ENCODE measurements at regions not wholly inside any gene's neighbourhood (a gene's known extent, or its start where the extent isn't known, plus 50 kb on each side); places are given as distances from the start of the nearest gene placed in this dataset.

DNA sequence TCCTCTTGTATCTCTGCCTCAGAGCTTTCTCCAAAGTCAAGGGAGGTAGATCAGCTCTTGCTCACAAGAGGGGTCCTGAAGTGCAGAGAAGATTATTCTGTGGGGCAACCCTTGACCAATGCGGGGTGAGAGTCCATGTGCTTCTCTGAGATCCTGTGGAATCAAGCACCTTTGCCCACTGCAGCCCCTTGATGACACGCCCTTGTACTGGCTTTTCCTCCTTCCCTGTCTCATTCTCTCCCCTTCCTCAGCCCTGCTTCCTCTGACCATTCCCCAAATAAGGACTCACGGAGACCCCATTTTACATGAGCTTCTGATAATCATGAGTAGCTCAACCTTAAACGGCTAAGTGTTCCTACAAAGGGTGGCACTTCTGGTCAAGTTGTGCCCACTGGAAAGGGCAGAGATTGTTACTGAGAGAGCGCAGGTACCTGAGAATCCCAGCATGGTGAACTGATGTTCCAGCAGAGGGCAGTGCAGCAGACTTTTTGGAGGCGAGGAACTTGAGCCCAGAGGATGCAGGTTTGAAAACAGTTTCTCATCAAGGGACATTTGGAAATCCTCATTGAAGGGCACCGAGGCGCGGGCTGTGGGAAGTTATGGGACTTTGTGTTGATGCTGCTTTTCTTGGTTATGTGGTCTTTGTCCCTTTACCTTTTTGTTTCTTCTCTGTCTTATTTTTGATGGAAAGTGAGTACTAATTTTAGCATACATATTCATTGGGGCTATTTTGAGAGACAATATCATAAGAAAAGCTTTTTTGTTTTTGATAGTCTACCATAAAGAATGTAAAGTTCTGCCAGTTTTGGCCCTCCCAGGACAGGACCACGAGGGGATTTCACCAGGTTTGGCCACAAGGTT, 201.3 kb downstream of the RBM46 start:
- DNase-seq (ENCODE audit: low read depth in 2 of 2) = peak; percentile 30 to 64

DNA sequence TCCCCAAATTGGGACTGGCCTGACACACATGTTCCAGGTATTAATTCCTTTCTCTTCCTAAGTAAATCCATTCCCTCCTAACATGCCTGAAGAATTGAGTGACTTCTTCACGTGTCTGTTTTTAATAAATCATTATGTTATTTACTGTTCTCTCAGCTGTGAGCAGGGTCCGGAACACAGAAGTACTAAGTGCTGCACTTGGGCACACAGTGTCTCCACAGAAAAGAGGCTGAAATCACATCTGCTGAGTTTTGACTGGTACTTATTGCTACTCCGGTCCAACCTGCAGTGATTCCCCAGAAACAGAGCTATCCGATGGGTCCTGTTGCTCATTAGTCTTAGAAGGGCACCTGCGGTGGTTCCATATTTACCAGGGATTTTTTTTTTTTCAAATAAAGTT, 202.6 kb downstream of the RBM46 start:
- DNase-seq (ENCODE audit: low read depth in 2 of 2) = no peak

DNA sequence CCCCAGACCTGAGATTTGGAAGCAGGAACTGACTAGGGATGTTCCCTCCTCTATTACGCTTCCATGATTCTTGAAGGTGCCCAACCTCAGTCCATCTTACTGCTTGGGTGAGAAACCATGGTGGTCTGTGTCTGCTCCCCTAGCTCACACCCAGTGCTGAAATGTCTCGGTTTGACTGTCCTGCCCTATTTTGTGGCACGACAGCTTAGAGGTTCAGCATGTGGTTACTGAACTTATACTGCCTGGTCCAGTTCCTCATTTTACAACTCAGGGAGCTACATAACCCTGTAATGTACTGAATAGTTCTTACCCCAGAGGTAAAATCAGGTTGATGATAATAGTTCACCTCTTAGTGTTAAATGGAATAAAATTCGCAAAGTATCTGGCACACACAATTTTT, 203.1 kb downstream of the RBM46 start:
- no peak for DNase-seq (ENCODE audit: low read depth in 2 of 2)

DNA sequence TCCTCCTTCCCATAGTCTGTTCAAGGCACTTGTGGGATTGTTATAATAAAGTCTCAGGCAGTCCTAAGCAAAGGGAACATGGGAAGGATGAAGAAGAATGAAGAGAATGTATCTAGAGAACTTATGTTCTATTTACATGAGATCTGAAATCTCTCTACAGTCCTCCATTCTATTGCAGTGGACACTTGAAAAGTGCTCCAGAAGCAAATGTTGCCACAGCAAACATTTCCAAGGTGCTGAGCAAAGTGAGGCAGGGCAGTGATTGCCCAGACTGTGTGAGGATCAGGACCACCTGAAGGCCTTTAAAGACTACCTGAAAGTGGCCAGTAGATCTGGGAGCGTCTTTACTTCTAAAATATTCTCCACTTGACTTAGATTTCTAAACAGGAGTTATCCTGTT, 203.5 kb downstream of the RBM46 start:
- no peak for DNase-seq (ENCODE audit: low read depth in 2 of 2)

DNA sequence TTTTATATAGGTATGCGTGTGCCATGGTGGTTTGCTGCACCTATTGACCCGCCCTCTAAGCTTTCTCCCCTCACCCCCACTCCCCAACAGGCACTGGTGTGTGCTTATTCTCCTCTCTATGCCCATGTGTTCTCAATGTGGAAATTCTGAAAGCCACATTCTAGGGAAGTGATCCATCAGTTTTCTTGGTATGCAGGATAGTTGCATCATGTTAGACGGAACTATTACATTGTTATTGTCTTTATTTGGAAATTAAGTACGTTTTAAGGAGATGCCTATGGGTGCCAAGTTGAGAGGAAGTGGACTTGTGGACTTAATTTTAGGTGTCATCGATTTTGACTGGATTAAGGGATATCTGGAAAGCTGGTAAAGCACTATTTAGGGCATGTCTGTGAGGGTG, 204.6 kb downstream of the RBM46 start:
- no peak for DNase-seq (ENCODE audit: low read depth in 2 of 2)

DNA sequence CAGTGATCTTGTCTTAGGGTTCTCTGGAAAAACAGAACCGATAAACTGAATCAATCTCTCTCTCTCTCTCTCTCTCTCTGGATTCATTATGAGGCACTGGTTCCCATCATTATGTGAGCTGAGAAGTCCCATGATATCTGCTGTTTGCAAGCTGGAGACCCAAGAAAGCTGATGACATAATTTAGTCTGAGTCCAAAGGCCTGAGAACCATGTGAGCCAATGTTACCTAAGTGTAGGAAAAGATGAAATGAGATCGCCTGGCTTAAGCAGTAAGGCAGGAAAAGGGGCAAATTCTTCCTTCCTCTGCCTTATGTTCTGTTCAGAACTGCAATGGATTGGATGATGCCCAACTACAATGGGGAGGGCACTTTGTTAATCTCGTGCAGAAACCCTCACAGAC, 207.4 kb downstream of the RBM46 start:
- DNase-seq (ENCODE audit: low read depth in 2 of 2) = no peak

DNA sequence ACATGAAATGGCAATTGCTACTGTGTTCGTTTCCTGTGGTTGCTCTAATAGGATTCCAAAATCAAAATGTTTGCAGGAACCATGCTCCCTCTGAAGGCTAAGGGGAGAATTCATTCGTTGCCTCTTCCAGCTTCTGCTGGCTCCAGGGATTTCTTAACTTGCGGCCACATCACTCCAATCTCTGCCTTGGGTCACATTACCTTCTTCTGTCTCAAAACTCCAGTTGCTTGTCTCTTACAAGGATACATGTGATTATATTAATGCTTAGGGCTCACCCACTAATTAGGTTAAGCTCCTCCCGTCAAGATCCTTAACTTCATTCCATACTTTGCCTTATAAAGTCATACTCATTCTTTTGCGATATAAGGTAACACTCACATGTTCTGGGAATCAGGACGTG, 208.4 kb downstream of the RBM46 start:
- DNase-seq (ENCODE audit: low read depth in 2 of 2) = no peak

DNA sequence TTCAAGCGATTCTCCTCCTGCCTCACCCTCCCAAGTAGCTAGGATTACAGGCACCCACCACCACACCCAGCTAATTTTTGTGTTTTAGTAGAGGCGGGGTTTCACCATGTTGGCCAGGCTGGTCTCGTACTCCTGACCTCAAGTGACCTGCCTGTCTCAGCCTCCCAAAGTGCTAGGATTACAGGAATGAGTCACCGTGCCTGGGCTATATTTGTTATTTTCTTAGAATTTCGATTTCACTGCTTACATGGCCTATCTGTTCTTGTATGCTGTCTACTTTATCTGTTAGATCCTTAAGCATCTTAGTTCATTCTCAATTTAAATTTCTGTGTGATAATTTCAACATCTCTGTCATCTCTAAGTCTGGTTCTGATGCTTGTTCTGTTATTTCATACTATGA, 210.6 kb upstream of the NPY2R start:
- peak in 1 of 2 donors; percentile 3 for DNase-seq (ENCODE audit: low read depth in 2 of 2)

DNA sequence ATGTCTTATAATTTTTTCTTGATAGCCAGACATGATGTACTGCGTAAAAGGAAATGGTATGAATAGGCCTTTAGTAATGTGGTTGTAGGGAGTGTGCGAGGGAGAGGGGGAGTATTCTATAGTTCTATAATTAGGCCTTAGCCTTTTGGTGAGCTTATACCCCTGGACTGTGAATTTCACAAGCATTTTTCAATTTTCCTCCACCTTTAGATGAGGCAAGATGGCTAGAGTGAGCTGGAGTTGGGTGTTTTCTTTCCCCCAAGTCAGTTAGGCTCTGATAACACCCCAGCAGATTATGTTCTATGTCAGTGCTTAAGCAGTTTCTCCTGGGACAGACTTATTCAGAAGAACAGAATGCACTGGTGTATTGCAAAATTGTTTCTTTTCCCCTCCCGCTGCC, 210.2 kb upstream of the NPY2R start:
- DNase-seq (ENCODE audit: low read depth in 2 of 2) = peak in 1 of 2 donors; percentile 39

DNA sequence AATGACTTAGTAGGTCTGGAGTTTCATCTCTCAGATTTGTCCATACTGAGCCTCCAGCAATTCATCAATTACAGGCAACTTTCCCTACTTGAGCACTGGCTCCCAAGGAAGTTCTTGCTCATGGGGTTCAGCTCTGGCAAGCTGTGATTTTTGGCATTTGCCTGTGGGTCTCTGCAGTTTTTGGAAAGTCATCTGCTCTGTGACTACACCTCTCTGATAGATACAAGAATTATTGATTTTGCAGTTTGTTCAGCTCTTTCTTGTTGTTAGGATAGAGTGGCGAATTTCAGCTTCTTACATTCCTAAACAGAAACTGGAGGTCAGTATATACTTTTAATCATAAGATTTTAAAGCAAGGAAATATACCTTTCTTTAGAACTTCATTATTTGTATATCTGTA, 209.7 kb upstream of the NPY2R start:
- no peak for DNase-seq (ENCODE audit: low read depth in 2 of 2)

DNA sequence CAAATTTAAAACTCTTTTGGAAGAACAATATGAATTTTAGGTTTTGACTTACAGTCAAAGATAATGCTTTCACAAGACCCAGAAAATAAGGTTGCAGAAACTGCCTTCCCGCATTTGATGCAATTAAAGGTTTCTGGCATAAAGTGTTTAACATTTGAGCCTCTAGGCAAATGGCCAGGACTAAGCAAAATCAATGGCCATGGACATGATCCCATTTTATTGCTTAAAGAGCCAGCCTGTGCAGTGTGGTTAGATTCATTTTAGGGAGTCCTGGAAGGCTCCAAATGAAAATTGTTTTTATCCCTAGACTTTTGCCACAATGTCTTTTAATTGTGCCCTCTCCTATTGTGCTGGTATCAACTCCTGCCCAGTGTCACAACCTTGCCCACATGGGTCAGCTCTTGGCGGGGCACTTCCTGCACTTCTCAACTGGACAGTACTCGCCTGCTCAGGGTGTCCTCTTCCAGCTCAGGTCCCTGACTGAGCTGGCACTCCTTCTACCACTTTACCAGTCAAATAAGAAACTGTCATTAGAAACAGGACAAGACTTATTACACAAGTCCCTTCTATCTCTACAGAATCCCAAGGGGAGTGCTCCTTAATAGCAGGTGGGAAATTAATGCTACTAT, 208.4 kb upstream of the NPY2R start:
- no peak for DNase-seq (ENCODE audit: low read depth in 2 of 2)

DNA sequence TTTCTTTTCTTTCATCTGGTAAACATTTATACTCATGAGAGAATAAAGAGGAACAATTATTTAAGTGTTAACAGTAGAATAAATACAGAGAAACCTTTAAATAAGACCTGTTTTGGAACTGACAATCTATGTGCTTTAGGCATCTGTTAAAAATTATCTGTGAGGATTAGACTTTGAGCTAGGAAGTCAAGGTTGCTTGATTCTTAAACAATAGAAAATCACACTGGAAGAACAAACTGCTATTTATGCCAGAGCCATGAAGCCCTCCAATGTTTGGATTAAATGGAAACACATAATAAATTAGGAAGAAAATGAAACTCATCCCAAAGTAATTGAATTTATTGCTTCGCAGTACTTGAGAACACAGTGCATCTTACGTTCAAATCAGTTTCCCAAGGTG, 207.2 kb upstream of the NPY2R start:
- no peak for DNase-seq (ENCODE audit: low read depth in 2 of 2)

DNA sequence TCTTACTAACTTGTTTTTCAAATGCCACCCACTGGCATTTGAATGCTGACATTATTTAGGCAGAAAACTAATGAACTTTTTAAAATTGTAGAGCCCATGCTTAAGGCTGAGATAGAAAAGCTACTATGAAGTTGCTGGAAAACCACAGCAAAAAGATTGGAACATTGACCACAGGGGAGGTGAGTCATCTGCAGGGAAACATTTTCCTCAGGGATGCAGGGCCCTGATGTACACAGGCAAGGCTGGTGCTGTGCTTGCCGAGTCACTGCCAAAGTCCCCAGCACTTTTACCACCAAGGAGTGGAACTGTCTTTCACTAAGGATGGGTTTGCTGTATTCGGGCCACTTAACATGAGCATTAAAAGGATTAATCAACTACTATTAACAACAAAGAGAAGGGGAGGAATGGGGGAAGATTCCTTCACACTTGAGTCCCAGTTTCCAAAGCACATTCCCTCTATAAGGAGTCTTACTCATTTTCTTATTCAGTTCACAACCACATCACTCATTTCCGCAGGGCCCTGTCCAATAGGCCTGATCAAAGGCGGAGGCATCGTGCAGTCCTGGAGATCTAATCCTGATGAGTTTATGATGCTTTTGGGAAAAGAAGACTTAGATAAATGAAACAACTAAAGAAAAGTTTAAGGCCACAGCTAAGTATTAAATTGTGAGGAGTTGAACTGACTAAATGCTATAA, 202.9 kb upstream of the NPY2R start:
- DNase-seq (ENCODE audit: low read depth in 2 of 2) = peak in 1 of 2 donors; percentile 45

DNA sequence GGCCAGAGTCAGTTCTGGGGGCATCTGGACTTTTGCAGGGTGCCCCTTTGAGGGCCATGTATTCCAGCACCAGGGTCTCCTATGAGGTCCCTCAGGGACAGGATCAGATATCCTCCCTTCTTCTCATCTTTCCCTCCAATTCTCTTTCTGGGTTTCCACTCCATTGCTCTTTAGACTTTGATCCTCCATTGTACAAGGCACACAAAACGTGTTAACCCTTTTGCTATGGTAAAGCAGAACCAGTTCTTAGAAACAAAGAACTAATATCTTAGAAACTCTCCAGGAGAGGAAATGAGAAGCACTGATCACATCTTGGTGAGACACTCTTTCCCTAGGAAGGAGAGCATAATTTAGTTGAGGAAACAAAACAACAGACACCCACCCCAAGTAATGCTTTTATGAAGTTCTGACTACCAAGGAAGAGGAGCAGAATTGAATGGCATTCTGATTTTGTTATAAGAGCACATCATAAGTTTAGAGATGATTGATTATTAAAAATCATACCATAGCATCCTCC, 200.7 kb upstream of the NPY2R start:
- peak in 1 of 2 donors; percentile 51 for DNase-seq (ENCODE audit: low read depth in 2 of 2)

DNA sequence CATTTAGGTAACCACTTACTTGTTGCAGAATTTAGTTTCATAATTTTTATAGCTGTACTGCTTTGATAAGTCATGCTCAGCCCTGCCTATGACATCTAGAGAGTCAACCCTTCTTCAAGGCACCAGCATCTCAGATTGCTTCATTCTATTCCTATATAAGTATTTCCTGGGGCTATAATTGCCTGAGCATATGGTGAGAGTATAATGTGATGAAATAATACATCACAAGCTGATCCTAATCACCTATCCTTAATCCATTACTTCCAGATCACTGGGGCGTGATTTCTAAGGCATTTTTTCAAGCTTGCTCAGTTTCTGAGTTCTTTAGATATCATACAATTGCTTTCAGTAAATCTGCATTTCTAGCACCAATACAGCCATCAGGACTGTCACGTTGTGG, 200.0 kb upstream of the NPY2R start:
- DNase-seq (ENCODE audit: low read depth in 2 of 2) = no peak

DNA sequence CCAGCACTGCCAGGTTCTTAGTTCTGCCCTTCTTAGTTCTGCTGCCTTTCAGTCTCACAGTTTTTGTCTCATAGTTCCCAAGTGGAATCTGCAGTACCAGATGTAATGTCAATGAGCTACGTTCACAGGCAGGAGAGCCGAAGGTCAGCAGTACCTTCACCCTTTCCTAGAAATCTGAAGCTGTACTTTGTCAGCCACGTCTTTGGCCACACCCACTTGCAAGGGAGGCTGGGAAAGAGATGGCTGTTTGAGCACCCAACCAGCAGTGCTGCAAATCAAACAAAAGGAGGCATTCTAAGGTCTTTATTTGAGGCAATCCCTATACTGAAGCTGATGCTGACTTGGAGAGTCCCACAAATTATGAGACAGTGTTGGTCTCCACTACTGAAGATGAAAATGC, 199.1 kb upstream of the NPY2R start:
- DNase-seq (ENCODE audit: low read depth in 2 of 2) = no peak

DNA sequence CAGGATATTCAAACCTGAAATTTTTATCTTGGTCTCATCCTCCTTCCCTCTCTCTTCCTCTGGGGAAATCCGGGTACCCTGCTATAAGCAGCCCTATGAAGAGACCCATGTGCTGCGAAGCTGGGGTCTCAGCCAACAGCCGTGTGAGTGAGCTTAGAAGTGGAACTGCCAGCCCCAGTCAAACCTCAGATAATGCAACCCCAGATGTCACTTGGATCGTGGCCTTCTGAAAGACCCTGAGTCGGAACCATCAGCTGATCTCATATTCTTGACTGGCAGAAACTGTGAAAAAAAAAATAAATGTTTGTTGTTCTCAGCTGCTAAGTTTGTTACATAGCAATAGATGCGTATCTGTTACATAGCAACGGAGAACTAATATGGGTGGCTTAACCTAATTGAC, 198.1 kb upstream of the NPY2R start:
- no peak for DNase-seq (ENCODE audit: low read depth in 2 of 2)

DNA sequence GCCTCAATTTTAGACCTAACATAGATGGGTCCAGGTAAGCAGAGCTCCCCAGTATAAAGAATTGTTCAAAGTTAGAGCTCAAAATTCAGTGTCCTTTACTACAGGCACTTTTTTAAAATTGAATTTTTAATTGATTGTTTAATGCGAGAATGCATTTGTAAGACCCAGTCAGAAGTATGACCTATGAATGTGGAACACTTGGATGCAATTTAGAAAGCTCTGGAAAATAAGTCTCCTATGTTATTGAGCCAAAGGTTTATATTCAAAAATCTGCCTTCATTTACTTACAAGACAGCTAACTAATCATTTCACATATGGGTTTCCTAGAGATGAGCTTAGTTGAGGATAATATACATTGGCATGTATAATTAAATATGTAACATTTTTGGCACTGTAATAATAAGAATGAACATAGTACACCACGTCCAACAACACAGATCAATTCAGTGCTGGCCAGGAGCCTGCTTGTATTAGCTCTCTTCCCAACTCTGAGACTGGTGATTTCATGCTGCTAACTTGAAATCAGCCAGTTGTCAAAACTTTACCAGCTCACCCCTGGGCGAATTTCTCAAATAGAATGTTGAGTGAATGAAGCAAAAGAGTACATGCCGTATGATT, 197.2 kb upstream of the NPY2R start:
- DNase-seq (ENCODE audit: low read depth in 2 of 2) = no peak

DNA sequence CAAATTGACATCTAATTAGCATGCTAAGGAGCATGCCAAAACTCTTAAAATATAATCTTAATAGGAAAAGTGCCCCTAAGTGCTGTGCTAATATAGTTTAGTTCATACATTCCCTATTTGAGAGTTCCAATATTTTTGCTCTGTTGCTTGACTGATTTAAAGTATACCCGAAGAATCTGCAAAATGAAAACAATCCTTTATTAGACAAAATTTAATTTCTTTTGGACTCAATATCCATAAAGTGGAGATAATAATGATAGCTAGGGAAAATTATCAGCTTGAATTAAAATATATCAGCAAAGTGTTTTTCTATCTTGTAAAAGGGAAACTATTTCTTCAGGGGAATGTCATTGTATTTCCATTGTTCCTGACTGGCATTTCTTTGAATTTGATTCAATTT, 196.0 kb upstream of the NPY2R start:
- no peak for DNase-seq (ENCODE audit: low read depth in 2 of 2)

DNA sequence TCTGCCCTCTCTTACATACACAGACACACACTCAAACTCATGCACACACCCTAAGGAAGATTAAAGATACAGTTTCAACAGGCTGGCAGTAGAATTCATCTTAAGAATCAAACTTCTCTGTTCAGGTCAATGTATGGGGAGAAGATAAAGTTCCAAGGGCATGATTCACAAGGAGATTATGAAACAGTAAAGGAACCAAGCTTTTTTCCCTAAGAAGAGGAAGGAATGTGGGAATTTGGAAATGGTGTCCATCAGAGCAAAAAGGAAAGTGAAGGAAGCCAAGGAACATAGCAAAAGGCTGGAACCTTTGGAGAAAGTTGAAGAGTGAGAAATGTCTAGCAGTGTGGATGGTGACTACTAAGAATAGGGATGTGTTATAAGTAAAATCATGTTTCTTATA, 191.0 kb upstream of the NPY2R start:
- no peak for DNase-seq (ENCODE audit: low read depth in 2 of 2)

DNA sequence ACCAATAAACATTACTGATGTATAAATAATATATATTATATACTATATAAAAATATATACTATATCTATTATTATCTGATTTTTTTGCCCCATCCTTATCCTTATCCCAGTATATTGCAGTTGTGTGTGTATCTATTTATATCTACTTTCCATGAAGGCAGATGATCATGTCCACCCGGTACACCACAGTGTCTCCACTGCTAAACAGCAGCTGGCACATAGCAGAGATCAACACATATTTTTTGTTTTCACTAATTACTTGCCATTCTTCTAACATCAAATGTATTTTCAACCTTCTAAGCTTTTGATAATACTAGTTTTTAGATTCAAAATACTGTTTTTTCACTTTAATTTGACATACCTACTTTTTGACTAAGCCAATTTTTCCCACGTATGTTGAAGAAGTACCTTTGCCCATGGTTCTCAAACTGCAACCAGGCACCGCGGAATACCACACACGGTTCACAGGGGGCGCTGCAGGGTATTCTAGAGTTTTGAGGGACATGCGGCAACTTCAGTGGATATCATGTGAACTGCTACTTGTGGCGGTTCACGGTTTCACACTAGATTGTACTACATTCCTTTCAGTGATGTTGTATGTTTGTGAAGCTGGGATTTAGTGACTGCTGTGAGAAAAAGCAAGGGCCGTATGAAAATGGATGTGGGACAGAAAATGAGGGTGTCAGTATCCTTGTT, 182.5 kb upstream of the NPY2R start:
- DNase-seq (ENCODE audit: low read depth in 2 of 2) = peak; percentile 57 to 76

Data from lung microvascular endothelial cell (primary cell).